HG02840 (cell line): ENCODE measurements at regions not wholly inside any gene's neighbourhood (a gene's known extent, or its start where the extent isn't known, plus 50 kb on each side); places are given as distances from the start of the nearest gene placed in this dataset.

Experiments used
- ATAC-seq: cut with Tn5 transposase; IDR thresholded peaks from one replicate; pipeline ENCODE4 v1.9.1; 2021; ENCODE audit warnings: mild to moderate bottlenecking, moderate library complexity, moderate number of reproducible peaks; ENCODE audit not compliant: unreplicated experiment, low FRiP score

DNA sequence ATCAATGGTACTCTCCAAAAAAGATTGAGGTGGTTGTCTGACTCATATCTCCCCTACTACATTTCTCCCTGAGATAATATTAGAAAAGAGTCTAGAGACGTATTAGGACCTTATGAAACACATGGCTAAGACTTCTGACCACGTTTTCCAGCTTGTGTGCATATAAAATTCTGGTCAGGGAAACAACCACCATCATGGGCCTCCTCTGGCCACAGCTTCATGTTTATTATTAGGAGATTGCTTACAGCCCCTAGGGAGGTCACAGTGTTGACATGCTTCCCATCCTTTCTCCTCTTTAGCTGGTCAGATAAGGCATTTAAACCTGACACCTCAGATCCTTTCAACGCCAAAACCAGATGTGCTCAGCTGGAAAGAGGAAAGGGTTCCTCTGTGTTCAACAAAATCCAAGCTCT is 620.2 kb downstream of the PLPP3 start:
- no peak for ATAC-seq

DNA sequence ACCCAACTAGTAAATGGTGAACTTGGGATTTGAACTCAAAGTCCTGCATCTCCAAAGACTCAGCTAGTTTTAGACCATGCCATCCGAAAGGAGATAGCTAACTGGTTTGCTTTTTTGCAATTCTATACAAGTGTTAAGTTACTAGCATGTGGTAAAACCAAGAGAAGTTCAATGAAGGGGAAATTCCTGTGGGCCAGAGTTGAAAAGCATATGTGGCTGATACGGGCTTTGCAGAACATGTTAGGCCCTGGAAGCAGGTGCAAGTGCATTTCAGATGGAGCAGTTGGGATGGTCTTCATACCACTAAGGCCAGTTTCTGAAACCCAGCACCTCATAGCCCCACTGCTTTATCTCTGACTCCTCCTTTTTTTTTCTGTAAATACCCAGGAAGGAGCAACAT is 620.9 kb downstream of the PLPP3 start:
- no peak for ATAC-seq

DNA sequence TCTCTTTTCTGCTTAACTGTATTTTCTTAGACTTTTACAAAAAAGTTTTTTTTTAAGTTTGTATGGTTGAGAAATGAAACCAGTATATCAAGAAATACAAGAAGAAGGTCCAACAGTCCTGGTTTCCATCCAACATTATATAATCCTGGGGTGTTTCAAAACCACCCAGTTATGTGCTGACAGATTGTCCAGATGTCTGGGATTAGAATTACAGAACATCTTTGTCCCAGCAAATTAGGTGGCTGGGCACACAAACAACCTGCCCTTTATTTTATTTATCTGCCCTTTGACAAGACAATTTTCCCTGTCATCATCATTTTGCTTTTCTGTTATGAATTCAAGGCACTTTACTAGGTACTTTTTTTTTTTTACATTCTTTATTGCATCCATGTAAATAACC is 622.1 kb downstream of the PLPP3 start:
- ATAC-seq, result no peak

DNA sequence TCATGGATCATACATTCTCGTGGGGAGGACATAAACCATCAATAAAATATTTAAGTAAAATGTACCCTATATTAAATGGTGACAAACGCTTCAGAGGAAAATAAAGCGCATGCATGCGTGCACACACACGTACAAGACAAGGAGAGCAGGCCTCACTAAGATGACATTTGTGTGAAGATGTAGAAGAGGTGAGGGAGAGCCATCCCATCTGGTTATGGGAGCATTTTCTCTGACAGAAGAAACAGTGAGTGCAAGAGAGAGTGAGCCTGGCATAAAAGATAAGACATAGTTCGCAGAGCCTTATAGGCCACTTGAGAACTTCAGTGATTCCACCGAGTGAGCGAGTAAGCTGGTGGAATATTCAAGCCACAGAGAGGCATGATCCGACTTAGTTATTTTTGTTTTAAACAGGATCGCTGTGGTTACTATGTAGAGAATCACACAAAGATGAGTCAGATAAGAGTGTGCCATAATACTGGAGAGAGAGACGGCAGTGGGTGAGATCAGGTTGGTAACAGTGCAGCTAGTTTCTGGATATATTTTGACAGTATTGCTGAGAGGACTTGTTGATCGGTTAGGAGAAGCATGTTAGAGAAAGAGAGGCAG is 624.2 kb downstream of the PLPP3 start:
- no peak for ATAC-seq

DNA sequence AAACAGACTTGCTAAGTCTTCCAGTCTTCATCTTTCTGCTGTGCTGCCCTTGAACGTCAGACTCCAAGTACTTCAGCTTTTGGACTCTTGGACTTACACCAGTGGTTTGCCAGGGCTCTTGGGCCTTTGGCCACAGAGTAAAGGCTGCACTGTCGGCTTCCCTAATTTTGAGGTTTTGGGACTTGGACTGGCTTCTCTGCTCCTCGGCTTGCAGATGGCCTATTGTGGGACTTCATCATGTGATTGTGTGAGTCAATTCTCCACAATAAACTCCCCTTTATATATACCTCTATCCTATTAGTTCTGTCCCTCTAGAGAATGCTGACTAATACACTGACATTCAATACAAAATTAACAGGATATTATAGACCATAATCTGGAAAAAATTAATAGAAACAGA is 628.1 kb downstream of the PLPP3 start:
- no peak for ATAC-seq

DNA sequence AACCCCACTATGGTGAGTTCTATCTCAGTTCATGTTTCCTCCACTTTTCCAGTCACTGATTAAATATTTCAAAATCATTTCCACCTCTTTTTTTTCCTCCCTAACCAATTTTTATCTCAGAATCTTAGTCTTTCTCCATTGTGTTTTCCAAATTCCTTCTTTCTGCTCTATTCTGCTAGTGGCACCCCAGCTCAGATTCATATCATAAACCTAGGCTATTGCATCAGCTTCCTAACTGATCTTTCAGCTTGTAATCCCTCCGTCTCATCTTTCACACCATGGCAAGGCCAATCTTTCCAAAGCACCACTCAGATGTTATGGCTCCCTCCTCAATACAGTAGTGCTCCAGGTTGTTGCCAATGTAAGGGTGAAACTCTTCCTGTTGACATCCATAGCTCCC is 631.9 kb downstream of the PLPP3 start:
- ATAC-seq, result no peak

DNA sequence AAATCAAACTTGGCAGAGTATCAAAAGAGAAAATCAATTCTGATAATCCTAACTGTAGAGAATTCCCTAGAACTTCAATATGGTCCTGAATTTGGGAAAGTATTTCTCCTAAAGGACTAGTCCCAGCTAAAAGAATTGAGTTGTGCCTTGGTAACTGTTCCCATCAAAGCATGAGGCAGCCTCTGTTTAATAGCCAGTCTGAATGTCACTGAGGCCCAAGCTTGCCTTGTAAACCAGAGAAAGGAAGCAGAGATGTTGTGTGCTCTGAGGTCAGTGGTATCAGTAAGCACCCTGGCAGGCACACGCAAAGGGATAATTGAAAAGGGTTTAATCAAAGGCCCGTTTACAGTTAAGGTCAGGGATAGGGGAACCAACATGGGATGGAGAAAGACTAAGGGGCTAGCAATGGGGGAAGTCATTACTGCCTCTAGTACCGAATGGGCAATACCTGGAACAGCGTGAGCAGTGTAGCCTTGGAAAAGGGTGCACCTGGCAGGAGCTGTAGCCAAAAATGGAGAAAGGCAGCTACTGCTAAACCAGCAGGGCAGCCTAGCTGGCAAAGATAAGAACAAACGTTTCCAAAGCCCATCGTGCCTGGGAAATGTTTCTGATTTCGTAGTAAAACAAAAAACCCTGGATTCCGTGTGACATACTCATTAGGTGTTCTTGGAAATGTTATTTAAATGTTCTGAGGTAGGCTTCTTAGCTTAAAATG is 635.5 kb downstream of the PLPP3 start:
- ATAC-seq, result no peak

DNA sequence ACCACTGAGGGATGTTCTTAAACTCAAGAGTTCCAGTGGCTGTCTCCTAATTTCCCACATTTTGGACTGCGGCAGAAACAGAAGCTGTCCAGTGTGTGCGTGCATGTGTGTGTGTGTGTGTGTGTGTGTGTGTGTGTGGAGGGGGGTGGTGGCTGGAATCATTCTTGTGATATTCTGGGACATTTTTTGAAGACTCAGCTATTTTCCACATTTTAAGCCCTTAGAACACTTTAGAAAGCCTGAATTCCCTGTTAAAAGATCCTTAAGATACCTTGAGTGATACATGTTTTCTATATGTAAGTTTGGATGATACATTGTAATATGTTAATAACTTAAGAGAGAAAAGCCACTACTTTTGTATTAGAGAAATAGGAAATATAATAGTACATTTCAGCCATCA is 636.4 kb downstream of the PLPP3 start:
- no peak for ATAC-seq

DNA sequence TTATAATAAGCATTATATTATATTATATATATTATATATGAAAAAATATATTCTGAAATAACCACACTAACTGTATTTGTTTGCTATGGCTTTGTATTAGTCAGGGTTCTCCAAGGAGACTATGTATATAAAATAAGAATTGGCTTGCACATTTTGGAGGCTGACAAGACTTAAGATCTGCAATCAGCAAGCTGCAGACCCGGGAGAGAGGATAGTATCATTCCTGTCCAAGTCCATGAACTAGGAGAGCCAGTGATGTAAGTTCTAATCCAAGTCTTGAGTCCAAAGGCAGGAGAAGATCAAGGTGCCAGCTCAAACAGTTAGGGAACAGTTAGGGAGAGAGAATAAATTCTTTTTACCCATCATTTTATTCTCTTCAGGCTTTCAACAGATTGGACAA is 639.5 kb downstream of the PLPP3 start:
- ATAC-seq, result no peak

DNA sequence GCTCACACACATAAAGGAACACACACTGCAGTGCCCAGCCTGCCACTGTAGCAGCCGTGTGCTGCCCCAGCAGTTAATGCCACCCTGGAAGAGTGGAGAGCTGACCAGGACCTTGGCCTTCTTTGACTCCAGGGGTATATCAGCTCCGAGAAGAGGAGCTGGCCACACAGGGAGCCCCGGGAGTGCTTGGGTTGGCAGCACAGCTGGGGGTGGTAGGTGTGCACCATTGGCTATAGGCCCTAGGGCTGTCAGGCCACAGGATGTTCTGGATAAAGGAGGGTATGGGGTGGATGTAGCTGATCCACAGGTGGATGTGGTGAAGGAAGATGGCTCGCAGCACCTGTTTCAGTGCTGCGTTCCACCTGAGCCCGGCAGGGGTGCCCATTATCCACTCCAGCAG is 640.5 kb downstream of the PLPP3 start:
- no peak for ATAC-seq

DNA sequence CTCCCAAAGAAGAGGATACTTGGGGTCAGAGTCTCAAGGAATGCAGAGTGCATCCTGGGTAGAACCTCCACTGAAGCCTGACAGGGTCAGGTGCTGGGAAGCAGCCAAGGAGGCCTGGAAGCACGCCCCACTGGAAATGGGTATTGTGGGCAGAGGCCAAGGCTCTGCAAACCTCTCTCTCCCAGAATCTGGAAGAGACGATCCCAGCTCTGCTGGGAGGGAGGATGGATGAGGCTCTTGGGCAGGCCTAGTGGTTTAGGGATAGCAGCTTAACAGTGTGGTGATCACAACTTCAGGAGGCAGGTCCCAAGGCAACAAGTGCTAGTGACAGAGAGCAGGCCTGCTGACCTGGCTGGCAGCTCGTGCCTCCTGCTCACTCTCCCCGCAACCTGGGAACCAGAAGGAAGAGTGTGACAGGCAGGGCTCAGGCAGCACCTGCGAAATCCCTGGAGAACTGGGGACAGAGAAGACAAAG is 641.0 kb downstream of the PLPP3 start:
- no peak for ATAC-seq

DNA sequence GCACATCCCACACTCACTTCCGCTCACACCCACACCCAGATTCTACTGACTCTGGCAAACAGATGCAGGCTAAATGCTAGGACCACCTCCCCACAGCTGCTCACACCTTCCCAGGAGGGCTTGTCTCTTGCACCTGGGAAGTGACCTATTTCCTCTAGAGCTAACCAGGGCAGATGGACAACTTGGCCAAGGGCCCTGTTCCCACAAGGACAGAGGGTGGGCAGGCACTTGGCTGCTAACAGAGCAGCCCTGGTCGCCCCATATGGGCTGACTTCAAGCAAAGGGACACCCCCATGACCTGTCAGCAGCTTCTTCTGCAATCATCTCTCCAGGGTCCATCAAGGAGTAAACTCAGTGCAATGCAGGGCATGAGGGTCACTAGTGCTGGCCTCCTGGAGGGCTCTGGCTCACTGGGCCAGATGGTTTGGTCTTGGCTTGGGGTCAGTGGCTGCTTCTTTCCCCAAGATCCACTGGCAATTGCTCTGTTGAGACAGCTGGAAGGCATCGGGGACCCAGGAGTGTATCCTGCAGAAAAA is 641.5 kb downstream of the PLPP3 start:
- ATAC-seq, result no peak

DNA sequence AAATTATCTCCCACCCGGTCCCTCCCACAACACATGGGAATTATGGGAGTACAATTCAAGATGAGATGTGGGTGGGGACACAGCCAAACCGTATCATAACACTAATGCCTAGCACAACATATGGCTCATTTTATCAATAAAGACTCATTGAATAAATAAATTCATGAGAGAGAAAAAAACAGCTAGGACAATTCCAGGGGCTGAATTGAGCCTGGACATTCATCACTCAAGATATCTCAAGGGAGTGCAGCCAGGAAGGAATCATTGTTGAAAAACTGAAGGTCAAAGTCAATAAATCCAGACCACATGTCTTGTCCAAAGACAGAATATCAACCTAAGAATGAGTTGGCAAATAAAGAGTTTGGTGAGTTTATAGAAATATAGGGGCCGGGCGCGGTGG is 644.1 kb downstream of the PLPP3 start:
- no peak for ATAC-seq

DNA sequence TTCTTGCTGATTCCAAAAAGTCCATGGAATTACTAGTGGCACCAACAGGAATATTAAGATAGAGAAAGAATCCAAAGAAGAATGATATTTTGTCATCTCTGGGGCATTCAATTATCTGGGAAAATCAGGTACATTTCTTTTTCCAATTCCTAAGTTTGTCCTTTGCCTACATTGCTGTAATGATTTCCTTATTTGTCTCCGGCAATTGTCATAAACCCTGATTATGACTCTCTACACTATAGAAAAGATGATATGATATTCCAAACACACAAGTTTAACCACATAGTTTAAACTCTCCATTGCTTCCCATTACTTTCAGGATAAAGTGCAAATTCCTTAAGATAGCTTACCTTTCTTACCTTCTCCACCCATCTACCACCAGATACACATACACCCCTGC is 647.0 kb downstream of the PLPP3 start:
- ATAC-seq, result no peak

DNA sequence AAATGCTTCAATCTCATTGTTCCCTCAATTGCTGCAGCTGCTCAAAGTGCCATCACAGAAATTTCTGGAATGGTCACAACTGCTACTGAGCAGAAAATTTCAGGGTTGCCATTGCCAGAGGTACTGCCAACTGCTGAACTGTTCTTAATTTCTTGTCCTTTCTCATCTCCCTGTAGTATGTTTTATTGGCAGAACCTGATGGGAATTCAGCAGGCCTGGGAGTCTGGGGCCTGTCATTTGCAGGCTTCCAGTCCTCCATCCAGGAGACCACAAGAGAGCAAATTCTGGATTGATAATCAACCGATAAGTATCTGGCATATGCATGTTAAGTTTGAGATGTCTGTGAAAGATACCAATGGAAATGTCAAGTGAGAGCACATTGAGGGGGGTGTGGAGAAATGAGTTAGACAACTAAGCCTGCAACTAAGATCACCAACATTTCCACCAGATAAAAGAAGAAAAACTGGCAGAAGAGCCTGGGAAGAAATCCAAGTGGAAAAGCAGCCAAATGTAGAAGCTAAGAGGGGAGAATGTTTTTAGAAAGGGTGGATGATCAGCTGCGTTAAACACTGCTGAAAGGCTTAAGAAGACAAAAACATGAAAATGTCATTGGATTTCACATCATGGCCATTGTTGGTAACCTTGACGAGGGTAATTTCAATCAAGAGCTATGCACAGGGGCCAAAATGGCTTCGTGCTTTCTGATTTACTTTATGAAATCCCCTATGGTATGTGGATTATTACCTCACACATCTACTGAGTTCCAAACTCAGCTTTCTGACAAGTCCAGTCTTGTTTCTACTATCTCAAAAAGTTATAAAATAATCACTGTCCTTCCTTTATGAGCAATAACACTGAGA is 648.1 kb downstream of the PLPP3 start:
- ATAC-seq, result no peak

DNA sequence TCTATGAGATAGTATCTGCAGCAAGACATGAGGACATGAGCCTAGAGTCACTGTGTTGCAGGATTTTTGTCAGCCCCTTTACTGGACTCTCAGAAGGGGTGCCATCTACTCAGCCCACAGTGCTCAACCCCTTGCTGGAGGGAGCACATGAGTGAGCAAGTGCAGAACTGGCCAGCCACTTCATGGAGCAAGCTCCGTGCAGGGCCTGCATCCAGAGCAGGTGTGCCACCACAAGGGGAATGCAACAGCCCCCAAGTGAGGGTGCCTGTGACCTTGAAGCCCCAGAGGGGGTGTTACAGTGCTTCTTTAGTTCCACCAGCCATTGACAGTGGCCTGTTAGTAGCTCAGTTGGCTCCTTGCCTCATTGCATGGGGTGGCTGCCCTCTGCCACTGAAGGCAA is 649.7 kb downstream of the PLPP3 start:
- no peak for ATAC-seq

DNA sequence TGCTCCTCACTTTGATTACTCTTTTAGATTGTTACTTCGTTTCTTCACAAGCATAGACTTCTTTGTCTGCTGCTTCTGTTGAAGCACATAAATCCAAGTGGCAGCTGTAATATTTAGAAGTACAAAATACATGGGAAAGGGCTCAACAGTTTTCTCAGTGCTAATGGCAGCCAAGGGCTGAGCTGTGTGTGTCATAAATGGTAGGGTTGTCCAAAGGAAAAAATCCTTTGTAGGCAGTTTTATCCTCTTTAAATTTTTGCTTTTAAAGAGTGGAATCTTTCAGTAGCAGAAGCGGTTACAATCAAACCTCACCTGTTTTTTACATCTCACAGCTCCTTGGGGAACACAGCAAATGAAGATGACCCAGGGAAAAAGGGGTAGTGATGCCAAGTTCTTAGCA is 650.8 kb downstream of the PLPP3 start:
- no peak for ATAC-seq

DNA sequence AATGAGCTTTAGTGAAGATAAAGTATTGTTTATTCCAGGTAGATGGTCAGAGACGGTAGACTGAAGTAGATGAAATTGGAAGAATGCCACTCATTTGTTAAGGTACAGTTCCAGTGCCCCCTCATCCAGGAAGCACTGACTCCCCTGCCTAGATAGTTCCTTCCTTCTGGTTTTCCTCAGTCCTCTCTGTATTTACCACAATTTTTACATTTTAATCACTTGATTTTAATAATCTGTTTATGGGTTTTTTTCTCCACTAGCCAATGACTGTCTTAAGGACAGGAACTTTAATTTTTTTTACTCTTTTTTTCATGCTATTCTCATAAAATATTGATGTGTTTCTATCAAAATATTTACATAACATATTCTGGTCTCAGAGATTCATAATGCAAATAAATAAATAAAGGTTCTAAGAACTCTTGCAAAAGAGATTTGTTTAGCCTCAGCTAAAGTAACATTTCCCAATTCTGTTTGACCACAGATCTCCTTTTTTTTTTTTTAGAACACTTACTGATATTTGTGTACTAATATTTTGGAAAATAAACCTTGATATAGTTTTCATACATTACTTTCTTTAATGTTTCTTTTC is 651.6 kb downstream of the PLPP3 start:
- ATAC-seq, result no peak

DNA sequence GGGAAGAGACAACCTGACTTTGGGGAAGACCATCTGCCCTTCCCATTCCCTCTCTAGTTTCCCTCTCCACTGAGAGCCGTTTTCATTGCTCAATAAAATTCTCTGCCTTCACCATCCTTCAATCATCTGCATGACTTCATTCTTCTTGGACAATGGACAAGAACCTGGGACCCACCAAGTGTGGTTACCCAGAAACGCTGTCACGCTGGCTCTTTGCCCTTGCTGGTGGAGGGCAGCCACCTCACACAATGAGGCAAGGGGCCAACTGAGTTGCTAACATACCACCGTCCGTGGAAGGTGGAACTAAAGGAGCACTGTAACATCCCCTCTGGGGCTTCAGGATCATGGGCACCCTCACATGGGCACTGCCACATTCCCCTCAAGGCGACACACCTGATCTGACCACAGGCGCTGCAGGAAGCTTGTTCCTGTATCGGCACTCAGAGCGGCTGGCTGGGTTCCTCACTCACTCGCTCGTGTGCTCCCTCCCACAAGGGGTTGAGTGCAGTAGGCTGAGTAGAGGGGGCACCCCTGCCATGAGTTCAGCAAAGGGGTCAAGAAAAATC is 652.4 kb downstream of the PLPP3 start:
- ATAC-seq, result no peak

DNA sequence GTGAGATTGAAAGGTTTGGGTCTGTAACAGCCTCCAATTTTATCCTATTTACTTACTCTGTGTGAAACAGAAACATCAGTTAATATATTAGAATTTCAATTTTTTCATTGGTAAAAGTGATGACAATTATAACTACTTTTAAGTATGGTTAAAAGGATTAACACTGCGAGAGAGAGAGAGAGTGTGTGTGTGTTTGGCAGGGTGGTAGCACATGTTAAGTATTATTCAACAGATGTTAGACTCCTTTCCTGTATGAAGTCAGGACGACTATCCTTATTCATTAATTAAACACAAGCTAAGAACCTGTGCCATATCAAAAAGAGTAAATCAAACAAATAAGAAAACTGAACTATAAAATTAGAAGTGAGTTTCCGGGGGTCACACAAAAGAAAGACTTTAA is 662.5 kb downstream of the PLPP3 start:
- no peak for ATAC-seq

DNA sequence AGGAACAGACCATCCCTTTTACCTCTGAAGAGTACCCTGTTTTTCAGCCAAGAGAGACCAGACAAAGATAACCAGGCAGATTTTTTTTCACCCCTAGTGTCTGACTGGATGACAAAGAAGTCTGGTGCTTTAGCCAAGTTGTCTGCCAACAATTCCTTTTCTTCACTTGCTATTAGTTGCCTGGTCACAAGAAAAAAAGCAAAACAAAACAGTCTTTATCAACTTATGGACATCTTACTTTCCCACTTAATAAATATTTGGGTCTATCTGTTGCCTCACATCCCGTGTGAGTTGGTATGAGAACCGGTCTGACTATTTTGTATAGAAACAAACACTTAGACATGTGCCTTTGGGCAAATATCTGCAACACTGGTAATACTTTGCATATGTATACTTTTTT is 662.9 kb downstream of the PLPP3 start:
- no peak for ATAC-seq
